Stimulated activated CD4-positive, alpha-beta T cell treated with anti-CD3 and anti-CD28 coated beads, Interleukin-1b, Interleukin-23, amount 100 ng/mL, for 24 hours (primary cell): ENCODE measurements at regions not wholly inside any gene's neighbourhood (a gene's known extent, or its start where the extent isn't known, plus 50 kb on each side); places are given as distances from the start of the nearest gene placed in this dataset.

Experiments used
- DNase-seq, 4 experiments: peaks; one replicate each; pipeline ENCODE4 v3.0.0-alpha.2; 2020; ENCODE audit warnings: low read depth in 4 of 4, low spot score in 1 of 4

DNA sequence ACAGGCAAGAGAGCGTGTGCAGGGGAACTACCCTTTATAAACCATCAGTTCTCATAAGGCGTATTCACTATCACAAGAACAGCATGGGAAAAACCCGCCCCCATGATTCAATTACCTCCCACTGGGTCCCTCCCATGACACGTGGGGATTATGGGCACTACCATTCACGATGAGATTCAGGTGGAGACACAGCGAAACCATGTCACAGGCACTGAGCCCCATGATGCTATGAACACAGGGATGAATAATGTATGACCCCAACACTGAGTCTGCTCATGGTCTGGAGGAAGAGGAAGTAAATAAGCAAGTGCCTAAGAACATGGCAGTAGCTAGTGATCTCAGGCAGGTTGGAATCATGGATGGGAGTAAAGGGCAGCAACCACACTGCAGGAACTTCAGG, 281.0 kb upstream of the ZNF462 start:
- no peak for DNase-seq

DNA sequence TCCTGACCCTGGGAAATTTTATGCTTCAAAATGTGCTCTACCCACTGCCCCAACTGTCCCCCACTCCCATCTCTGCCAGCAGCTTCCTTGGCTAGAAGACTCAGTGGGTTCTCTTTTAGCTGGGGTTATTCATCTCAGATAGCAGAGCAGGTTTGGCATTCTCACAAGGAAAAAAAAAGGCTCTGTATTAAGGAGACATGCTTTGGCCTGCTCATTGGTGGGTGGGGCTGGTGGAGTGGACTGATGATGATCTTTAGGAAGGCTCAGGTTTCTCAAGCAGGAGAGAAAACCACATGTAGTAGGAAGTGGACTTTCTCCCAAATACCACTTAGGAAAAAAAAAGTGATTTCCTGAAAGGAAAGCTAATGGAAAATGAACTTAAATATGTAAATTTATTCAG, 279.2 kb upstream of the ZNF462 start:
- DNase-seq, result no peak

DNA sequence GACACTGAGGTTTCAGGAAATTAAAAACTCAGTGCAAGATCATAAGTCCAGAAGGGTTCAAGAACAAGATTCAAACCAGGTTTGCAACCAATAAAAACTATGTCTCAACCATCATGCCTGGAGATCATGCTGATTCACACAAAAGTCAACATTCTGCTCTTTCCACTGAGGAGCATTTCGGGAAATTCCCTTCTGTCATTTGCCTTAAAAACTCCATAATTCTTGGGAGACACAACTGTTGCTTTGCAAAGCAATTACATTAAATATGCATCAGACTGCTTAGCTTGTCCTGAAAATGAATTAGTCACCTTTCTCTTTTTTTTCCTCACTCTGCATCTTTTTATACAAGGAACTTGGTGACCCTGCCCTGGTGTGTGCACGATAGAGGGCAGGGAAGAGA, 275.9 kb upstream of the ZNF462 start:
- DNase-seq, result no peak

DNA sequence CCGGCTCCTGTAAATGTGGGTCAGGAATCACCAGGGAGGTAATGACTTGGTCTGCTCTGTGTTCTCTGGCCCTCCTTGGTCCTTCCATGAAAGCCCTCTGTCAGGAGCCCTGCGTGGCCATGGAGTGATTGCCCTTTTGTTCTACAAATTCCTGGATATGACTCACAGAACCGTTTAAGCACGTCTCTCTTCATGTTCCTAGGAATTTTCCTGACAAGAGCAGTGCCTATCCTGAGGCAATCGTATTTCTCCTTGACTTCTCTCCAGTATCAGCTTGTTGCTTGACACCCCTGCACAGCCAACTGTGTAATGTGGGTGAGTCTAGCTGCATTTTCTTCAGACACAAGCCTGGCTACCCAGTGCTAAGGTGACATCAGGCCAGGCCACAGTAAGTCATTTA, 274.3 kb upstream of the ZNF462 start:
- DNase-seq, result no peak

DNA sequence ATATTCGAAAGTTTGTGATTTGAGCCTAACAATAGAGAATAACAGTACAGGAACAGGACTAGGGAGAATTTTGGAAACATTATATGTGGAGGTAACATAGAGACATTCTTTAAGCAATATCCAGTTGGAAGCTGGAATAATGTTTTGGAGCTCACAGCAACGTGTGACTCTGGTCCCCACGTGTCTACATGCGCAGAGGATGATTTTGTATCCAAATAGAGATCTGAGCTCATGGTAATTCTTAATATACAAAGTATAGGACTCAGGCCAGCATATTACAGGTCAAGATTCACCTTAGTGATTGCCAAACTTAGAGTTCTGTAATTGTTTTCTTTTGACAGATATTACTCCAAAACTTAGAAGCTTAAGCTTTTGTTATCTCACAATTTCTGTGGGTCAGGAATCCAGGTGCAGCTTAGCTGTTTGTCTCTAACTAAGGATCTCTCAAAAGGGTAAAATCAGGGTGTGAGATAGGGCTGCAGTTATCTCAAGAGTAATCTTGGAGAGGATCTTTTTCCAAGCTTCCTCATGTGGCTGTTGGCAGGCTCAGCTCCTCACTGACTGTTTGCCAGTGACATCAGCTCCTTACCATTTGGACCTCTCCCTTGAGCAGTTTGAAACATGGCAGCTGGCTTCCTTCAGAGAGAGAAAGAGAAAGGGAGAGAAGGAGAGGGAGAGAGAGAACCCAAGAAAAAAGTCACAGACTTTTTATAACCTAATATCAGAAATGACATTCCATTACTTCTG, 272.0 kb upstream of the ZNF462 start:
- DNase-seq, result no peak

DNA sequence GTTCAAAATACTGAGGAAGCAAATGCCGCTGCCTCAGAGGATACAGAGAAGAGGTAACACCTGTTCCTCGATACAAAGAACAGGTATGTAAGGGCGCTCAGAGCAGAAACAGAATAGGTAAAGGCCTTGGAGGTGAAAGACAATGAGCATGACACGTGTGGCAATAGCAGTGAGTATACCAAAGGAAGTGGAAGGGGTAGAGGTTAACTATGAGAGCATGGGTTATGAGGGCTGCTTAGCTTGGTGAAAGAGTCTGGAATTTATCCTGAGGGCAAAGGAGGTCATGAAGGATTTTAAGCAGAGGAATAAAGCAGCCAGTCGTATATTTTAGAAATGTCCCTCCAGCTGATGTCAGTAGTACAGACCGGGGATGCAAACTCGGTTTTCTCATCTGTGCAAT, 269.8 kb upstream of the ZNF462 start:
- no peak for DNase-seq

DNA sequence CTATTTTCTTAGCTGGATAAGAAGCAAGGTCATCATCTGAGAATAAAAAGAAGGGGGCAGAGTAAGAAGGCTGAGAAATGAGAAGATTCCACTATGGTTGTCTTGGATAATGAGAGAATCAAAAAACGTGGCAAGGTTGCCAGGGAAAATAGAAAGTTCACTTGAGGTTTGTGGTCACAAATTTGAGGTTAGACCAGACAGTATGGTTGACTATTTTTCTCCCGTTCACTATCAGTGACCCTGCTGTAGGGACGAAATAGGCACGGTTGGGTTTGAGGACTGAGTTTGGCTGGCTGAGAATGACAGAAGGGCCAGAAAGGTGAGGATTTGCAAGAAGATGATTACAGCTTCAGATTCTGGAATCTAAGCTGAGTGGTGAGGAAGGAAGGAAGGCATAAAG, 266.0 kb upstream of the ZNF462 start:
- no peak for DNase-seq

DNA sequence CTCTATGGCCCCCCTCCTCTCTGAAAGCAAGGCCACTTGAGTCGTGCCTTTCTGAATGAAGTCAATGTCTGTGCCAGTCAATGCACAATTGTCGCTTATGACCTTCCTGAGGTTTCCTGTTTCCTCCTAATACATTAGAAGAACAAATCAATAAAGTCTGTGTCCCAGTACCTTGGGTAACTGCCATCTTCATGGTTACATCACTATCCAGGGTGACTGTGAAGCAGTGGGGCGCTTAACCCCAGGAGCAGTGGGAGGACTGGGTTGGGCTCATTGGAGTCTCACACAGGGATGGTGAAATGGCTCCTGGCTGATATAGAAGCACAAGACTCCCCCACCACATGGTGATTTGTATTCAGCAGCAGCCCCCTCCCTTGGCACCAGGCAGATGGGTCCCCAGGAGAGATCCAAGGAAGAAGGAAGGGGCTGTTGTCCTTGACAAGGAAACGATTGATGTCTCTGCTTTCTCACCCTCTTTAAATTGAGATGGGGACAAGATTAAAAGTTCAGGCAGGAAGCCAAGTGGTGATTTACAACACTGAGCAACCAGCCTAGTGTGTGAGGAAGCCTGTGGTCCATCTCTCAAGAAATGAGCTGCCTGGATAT, 261.9 kb upstream of the ZNF462 start:
- DNase-seq, result no peak

DNA sequence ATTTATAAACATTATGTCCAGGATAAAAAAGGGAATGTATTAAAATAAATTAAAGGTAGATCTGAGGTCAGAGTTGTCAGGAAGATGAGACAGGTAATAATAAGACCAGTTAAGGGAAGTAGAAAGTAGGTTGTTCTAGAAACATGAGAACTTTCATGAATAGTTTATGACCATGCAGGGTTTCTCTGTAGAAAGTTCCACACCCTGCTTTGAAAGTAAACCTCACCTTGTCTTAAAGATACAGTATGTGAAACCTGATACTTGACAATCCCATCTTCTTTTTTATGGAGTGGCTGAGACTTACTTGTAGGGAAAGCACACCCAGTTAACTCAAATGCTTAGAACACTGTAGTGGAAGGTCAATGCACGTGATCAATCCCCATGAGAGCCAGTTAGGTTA, 260.6 kb upstream of the ZNF462 start:
- no peak for DNase-seq

DNA sequence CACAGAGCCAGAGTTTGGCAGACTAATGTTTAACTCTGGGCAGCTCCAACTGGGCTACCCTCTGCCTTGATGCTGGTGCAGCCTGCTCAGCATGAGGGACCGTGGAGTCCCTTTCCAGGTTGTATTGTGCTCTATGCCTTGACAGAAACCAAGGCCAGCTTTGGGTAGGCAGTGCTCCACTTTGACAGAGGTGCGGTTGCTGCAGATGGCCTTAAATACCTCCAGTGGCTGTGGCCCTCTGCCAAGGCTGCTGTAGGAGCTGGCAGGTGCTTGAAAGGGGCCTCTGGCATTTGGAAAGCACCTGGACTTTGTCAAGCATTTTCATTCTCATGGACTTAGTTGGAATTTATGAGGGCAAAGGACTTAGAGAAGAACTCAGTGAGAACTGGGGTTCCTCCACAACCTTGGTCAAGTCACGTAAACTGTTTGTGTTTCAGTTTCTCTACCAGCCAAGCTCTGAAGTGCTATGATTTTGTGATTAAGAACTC, 249.7 kb upstream of the ZNF462 start:
- no peak for DNase-seq

DNA sequence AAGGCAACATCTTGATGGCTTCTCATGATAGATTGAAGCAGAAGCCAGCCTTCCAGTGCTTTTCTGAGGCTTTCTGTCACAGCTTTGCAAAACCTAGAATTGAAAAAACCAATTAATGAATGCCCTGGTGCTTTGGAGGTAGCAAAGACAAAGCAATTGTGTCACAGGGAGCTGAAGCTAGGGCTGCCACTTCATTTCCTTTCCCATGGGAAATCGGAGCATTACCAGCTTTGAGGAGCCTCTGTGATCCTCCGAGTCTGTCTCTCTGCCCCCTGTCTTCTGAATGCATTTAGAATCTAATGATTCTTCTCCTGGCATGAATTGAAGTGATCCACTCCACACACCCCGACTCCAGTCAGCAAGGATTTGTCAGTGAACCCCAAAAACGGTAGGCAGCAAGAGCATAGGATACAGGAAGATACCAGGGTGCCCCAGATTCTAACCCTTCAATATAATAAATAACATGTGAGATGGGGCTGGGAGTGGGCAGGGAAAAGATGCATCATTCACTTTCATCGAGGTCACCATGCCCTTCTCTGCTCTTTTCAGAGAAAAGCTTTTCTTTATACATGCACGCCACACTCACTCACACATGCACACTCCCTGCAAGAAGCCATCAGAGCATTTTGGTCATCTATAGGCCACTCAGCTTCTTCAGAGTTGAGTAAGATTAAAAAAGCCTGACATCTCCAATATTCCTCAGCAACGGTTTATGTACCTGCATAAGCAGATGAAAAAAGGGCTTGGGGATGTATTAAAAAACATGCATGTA, 247.7 kb upstream of the ZNF462 start:
- DNase-seq, result no peak

DNA sequence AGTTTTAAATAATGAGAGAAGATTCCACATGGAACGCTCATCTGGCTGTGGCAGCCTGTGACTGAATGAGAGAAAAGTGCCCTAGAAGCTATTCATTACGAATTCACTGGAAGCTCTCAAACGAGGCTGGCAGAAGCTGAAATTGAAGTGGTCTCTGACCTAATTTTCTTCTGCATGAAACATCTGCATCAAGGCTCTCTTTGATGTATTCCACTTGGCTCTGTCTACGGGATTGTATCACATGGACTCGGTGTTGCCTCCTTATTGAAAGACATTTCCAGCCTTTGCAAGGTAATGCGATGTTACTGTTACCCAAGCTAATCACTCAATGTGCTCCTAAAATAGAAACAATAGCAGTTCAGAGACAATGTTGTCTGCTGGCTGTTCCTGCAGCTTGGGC, 246.9 kb upstream of the ZNF462 start:
- no peak for DNase-seq

DNA sequence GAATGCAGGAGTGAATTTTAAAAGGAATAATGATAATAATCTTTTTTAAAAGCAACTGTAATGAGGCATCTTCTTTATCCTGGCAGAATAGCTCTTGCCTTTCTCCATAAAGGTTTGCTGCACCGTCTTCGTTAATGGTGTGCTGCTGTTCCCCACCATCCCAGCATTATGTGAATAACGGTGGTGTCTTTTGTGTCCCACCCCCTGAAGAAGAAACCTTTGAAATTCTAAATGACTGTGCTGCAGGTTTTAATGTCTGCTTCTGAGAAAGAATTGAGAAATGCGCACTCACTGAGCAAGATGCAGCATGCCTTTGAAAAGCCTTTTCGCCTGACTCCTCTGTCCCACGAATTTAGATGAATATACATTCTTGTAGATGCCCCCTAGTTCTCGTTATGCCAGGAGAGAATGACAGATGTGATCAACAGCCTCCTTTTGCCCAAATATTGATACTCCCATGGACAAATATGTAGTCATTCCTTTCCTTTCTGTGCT, 246.1 kb upstream of the ZNF462 start:
- no peak for DNase-seq

DNA sequence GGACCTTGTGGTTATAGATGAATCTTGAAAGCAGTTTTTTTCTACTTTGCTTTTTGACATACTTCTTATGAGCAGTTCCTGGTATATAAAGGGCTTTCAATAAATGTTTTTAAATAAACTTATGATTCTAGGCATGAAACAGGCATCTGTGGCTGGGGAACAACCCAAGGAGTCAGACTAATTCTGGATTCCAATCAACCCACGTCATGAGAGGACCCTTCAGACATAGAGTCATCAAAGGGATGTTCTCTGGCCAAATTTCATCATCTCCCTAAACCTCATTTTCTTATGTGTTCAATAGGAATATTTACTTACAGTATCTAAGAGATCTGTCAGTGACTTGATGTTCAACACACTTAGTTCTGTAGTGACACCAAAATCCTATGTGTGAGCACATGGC, 243.8 kb upstream of the ZNF462 start:
- DNase-seq, result no peak

DNA sequence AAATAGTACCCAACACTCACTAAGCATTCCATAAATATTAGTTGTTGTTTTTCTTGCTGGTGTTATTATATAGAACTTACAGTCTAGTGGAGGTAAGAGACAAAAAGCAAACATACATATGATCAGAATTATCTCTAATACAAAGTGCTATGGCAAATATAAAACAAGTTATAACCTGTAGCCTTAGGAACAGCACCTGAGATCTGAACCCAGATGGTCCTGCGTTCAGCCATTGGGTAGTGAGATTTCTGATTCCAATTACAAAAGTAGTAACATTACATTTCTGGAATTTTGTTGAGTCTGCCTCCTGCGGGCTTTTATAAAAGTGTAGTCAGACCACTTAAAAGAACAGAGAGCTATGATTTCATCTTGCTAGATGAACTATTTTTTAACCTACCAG, 242.9 kb upstream of the ZNF462 start:
- DNase-seq, result no peak

DNA sequence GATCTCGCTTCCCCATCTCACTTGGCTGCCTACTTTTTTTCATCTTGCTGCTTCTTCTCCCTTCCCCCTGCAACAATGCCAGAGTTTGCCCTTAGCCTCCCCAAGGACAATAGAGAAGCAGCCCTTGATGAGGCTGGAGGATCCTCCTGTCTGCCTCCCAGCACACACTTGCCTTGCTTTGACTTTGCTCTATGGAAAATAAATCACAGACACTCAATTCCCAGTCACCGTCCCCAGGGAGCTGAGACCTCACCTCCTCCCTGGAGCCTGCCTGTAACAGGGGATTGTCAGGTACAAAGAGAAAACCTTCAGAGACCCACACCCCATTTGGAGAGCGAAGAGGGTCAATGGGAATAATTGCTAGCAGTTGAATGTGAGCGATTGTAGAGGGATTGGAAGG, 242.1 kb upstream of the ZNF462 start:
- no peak for DNase-seq

DNA sequence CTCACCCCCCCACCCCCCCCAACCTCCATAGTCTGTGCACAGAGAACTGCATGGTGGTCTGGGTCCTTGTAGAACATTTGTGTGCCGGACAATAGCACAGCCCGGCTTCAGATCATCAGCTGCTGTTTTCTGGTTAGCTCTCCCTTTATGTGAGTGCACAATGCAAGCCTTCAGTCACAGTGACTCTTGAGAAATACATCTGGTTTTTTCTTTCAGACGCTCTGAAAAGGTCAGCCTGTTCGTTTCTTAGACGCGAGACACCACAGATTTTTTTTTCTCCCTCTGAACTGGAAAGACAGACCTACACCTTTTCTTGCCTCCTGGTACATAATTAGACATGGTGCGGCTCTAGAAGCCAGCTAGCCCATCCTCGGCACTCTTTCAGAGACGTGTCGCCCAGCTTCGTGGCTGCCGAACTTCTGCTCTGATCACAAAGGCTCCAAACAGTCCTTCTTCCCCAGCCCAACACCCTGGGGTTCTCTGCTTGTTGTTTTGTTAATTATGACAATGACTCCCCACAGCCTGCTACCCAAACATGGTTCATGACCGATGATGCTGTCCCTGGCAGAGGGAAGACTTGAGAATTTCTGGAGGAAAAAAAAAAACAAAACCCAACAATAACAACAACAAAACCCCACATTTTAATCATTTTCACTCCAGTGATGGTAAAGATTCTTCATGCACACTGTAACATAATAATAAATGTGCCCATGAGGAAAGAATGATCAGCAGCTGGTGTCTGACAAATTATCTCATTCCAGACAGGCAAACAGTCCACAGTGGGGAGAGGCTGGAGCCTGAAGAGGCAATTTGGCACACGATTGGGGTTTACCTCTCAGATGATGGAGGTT, 241.4 kb upstream of the ZNF462 start:
- DNase-seq, result no peak

DNA sequence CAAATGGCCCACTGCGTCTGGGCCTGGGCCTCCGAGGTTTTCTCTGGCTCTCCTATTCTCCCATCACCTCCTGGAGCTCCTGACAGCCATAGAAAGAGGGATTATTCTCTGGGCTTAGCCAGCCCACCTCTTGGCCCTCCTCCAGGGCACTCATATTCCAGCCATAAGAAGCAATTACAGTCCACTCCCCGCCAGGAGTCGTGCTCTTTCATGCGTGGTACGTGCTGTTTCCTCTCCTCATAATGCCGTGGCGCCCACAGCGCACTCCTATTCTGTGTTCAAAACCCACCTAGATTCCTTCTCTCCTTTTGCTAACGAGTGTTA, 240.8 kb upstream of the ZNF462 start:
- DNase-seq, result no peak

DNA sequence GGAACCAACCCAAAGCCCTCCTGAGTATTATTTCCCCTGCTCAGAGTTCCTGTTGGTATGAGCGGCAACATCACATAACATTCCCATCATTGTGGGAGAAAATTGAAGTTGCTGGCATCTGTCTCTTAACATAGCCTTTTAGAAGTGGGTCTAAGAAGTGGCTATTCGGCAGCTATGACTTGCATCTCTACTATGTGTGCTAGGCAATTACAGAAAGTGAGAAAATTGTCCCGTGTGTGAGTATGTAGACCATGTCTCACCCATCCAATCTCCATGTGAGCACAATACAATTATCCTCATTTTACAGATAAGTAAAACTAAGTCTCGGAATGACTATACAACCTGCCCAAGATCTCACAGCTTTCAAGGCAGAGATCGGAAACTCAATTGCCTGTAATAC, 239.4 kb upstream of the ZNF462 start:
- no peak for DNase-seq

DNA sequence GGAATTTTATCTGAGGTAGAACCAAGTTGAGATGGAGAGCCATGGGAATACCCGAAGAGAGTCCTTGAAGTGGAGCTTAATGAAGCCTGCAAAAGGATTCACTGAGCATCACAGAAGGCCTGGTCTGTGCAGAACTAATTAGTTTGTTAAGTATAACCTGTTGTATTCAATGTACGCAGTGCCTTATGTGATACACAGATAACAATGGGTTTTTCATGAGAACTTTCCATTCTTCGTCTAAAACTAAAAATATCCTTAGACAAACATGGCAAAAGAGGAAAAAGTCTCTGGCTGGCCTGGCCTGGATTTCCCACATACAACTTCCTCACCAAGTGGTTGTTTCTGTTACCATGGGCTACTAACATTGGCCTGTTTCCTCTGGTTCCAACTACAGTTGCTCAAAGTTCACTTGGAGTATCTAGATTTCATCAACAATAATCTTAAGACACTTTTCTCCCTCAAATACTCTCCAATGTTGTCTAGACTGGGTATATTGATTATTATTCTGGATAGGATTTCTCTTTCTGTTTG, 237.6 kb upstream of the ZNF462 start:
- no peak for DNase-seq

DNA sequence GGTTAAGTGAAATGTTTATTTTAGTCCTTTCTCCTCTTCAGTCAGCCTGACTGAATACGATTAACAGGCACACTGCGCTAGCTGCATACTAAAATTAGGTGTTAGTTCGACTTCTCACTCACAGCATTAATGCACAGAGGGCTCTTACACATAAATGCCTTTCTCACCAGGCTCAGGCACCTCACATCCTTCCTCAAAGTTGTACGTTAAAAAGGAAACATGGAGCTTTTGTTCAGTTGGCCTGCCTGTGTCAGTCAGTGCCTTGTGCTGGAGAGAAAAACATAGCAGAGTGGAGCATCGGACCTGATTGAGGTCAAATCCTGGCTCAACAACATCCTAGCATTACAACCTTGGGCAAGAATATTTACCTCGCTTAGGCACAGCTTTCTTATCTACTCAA, 236.0 kb upstream of the ZNF462 start:
- DNase-seq, result no peak
